HepG2 (cell line): ENCODE measurements at regions not wholly inside any gene's neighbourhood (a gene's known extent, or its start where the extent isn't known, plus 50 kb on each side); places are given as distances from the start of the nearest gene placed in this dataset.
A peak's percentile ranks its signal among the peaks of the same experiment; 100 is the strongest.

Experiments used
- ELF3 ChIP-seq: IDR thresholded peaks from 2 replicates; pipeline ENCODE4 v1.6.1; 2016; ENCODE audit warnings: missing genetic modification reagents, missing compliant biosample characterization
- HES4 ChIP-seq: sonication (generic); formaldehyde crosslinking; IDR thresholded peaks from 2 replicates; pipeline ENCODE4 v1.9.0; 2021; ENCODE audit warnings: mild to moderate bottlenecking, missing genetic modification reagents, borderline replicate concordance
- HNF4A ChIP-seq: sonication (generic); formaldehyde crosslinking; IDR thresholded peaks from 2 replicates; pipeline ENCODE4 v1.4.0; 2020; ENCODE audit warnings: missing genetic modification reagents
- IRF9 ChIP-seq: sonication (generic); formaldehyde crosslinking; IDR thresholded peaks from 2 replicates; pipeline ENCODE4 v1.8.0; 2022; ENCODE audit warnings: missing genetic modification reagents, mild to moderate bottlenecking, borderline replicate concordance
- LCORL ChIP-seq, 2 experiments: fragments of 450-650 bp in 1 of 2; sonication (generic) in 1 of 2; formaldehyde crosslinking in 1 of 2; IDR thresholded peaks; 2 replicates each; pipeline versions ENCODE4 v1.5.0 to v1.6.1; 2017 to 2020; ENCODE audit warnings: antibody characterized with exemption in 1 of 2, missing genetic modification reagents in 1 of 2
- NR1H2 ChIP-seq: sonication (generic); formaldehyde crosslinking; IDR thresholded peaks from 2 replicates; pipeline ENCODE4 v1.8.1; 2022; ENCODE audit warnings: low read depth, missing genetic modification reagents, borderline replicate concordance
- PAF1 ChIP-seq: IDR thresholded peaks from 2 replicates; pipeline ENCODE4 v1.6.1; 2016; ENCODE audit warnings: missing genetic modification reagents, missing compliant biosample characterization
- SNAI1 ChIP-seq: sonication (generic); formaldehyde crosslinking; IDR thresholded peaks from 2 replicates; pipeline ENCODE4 v1.5.0; 2020; ENCODE audit warnings: mild to moderate bottlenecking, missing genetic modification reagents, borderline replicate concordance
- ZNF326 ChIP-seq: sonication (generic); formaldehyde crosslinking; IDR thresholded peaks from 2 replicates; pipeline ENCODE4 v1.4.0; 2020; ENCODE audit warnings: missing genetic modification reagents, borderline replicate concordance
- ZNF577 ChIP-seq: sonication (generic); formaldehyde crosslinking; IDR thresholded peaks from 2 replicates; pipeline ENCODE4 v1.4.0; 2020; ENCODE audit warnings: mild to moderate bottlenecking, low read depth, missing genetic modification reagents, borderline replicate concordance
- ZNF720 ChIP-seq: sonication (generic); formaldehyde crosslinking; IDR thresholded peaks from 2 replicates; pipeline ENCODE4 v1.4.0; 2020; ENCODE audit warnings: missing genetic modification reagents
- ZNF784 ChIP-seq: sonication (generic); formaldehyde crosslinking; IDR thresholded peaks from 2 replicates; pipeline ENCODE4 v1.5.1; 2020; ENCODE audit warnings: missing genetic modification reagents, mild to moderate bottlenecking, borderline replicate concordance
- ZSCAN5A ChIP-seq: sonication (generic); formaldehyde crosslinking; IDR thresholded peaks from 2 replicates; pipeline ENCODE4 v1.8.0; 2022; ENCODE audit warnings: mild to moderate bottlenecking, missing genetic modification reagents, borderline replicate concordance

GRCh38 chr21:33123374-33124123 lies 53.6 kb downstream of the OLIG1 start (continued):
- TF ChIP-seq SNAI1 (CRISPR knock-in tag) (no peak), LCORL (IDR thresholded peaks at IDR 0.05) (no peak), LCORL (CRISPR knock-in tag; IDR thresholded peaks at IDR 0.05) (0 out of 2 replicates have a peak, but pooled peaks have one; percentile 17), ZSCAN5A (CRISPR knock-in tag) (no peak), ZNF720 (CRISPR knock-in tag) (no peak), ZNF784 (CRISPR knock-in tag) (no peak), ELF3 (no peak), NR1H2 (CRISPR knock-in tag) (no peak), IRF9 (CRISPR knock-in tag) (no peak), HNF4A (CRISPR knock-in tag) (peak; percentile 55), PAF1 (CRISPR knock-in tag) (no peak), HES4 (CRISPR knock-in tag) (no peak), ZNF577 (CRISPR knock-in tag) (no peak), ZNF326 (CRISPR knock-in tag) (no peak)
